ENCODE measurements at regions not wholly inside any gene's neighbourhood (a gene's known extent, or its start where the extent isn't known, plus 50 kb on each side); places are given as distances from the start of the nearest gene placed in this dataset.

DNA sequence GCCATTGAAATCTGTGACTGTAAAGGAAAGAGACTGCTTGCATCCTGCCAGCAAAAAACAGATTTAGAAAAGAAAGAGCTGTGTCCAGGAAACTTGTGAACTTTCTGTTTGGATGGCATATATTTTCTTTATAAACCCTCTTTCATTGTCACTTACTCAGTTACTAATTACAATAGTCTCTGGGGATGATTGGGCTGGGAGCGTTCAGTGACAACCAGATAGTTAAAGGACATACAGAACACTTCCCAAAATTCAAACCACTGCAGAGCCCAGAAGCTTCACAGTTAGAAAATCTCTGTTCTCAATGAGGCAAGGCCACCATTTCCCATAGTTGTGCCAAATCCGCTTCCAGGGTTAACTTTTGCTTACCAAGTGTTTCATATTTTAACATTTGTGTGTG lies 98.6 kb upstream of the TAB2 start:
- H3K4me3 ChIP-seq (ENCODE audit: low read depth, low read length) = no peak overlapping the region
- H3K27me3 ChIP-seq (ENCODE audit: insufficient read depth, low read depth, severe bottlenecking) = no peaks in the 10 kb centered on the region
- H3K36me3 ChIP-seq = no peaks in the 10 kb centered on the region
- no peaks in the 10 kb centered on the region for H3K9me3 ChIP-seq (ENCODE audit: severe bottlenecking)
- no peak overlapping the region for H3K27ac ChIP-seq
- DNase-seq = no peak
- TF ChIP-seq, protein P1, sequence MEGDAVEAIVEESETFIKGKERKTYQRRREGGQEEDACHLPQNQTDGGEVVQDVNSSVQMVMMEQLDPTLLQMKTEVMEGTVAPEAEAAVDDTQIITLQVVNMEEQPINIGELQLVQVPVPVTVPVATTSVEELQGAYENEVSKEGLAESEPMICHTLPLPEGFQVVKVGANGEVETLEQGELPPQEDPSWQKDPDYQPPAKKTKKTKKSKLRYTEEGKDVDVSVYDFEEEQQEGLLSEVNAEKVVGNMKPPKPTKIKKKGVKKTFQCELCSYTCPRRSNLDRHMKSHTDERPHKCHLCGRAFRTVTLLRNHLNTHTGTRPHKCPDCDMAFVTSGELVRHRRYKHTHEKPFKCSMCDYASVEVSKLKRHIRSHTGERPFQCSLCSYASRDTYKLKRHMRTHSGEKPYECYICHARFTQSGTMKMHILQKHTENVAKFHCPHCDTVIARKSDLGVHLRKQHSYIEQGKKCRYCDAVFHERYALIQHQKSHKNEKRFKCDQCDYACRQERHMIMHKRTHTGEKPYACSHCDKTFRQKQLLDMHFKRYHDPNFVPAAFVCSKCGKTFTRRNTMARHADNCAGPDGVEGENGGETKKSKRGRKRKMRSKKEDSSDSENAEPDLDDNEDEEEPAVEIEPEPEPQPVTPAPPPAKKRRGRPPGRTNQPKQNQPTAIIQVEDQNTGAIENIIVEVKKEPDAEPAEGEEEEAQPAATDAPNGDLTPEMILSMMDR (IDR thresholded peaks at IDR 0.05; ENCODE audit: low read depth, low read length) = no peak

DNA sequence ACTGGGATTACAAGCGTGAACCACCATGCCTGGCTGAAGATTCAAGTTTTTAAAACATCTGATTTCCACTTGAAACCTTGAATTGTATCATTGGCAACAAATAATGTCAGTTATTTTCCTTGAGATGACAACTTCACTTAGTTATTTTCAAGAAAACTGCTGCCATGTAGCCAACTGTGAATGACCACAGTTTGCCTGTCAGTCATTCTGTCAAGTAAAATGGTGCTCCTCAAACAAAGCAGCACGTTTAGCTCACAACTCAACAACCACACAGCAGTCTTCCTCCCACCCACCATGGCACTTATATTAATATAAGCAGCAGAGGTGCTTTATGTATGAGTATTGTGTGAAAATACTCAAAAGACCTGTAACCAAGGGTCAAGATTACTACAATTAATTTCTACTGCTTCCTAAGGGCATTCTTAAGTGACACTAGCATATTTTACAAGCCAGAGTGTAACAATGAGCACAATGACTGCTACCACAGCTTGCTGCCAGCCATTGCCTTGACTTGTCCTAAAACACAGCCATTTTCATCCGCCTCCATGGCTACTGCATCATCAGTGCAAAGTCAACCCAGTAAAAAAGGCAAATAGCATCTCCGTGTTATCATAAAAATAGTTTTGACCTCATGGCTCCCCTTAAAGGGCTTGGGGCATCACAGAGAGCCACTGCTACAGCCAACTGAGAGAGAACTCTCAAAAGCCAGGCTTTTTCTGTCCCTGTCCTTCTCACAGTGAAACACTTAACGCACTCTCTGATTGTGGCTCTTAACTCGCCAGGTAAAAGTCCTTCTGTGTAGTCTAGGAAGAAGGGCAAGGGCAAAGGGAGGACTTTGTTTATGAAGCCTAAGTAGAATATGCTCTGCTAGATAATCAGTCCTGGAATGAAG lies 96.4 kb upstream of the TAB2 start:
- no peaks in the 10 kb centered on the region for H3K36me3 ChIP-seq
- no peak for DNase-seq
- no peaks in the 10 kb centered on the region for H3K27me3 ChIP-seq (ENCODE audit: insufficient read depth, low read depth, severe bottlenecking)
- no peak overlapping the region for H3K27ac ChIP-seq
- H3K4me3 ChIP-seq (ENCODE audit: low read depth, low read length) = no peak overlapping the region
- no peaks in the 10 kb centered on the region for H3K9me3 ChIP-seq (ENCODE audit: severe bottlenecking)
- TF ChIP-seq, protein P1 (IDR thresholded peaks at IDR 0.05; ENCODE audit: low read depth, low read length) = no peak

DNA sequence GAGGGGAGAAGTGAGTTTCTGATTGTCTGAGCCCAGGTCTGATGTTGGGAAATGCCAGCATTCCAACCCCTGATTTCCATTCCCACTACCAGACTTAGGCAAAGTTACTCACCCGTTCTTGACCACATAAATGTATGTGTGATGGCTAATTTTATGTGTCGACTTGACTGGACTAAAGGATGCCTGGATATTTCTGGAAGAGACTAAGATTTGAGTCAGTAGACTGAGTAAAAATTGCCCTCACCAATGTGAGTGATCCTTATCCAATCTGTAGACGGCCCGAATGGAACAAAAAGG lies 95.8 kb upstream of the TAB2 start:
- Histone ChIP-seq H3K4me3 (ENCODE audit: low read depth, low read length) (no peak overlapping the region), H3K27ac (no peak overlapping the region)
- TF ChIP-seq, protein P1 (IDR thresholded peaks at IDR 0.05; ENCODE audit: low read depth, low read length) = no peak

DNA sequence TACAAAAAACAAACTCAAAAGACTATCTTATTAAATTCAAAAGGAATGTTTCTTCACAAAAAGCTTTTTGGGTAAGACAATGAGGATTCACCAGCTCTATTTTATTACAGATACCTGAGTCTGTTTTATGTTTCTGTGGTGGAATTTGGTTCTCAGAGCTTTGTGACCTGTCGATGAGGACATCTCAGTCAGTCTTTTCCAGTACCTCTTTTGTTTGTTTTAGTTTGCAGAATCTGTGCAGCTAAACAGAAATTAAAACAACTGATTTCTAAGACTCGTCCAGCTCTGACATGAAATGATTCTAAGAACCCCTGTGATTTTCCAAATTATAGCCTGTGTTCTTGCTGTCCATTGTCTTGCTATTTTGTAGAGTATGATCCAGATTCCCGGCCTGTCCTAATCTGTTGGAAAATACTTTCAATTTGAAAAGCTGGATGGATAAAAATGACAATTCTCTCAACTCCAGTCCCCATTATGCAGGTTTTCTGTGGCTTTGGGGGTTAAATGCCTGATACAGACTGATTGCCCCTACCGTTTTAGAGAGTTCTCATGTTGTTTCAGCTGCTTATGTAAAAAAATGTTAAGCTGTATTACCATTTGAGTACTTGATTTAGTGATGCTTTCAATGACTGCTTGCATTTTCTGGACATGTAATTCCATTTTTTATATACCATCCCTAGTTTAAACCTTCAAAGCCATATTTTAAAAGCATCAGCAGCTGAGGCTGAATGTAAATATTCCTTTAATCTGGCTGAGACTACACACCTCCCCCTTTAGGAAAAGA lies 94.2 kb upstream of the TAB2 start:
- Histone ChIP-seq H3K9me3 (ENCODE audit: severe bottlenecking) (no peaks in the 10 kb centered on the region), H3K36me3 (no peaks in the 10 kb centered on the region), H3K27ac (no peak overlapping the region), H3K27me3 (ENCODE audit: insufficient read depth, low read depth, severe bottlenecking) (no peaks in the 10 kb centered on the region), H3K4me3 (ENCODE audit: low read depth, low read length) (no peak overlapping the region)
- TF ChIP-seq, protein P1 (IDR thresholded peaks at IDR 0.05; ENCODE audit: low read depth, low read length) = no peak
- no peak for DNase-seq

More for the DNA sequence above, 95.8 kb upstream of the TAB2 start:
- Histone ChIP-seq H3K27me3 (ENCODE audit: insufficient read depth, low read depth, severe bottlenecking) (no peaks in the 10 kb centered on the region), H3K9me3 (ENCODE audit: severe bottlenecking) (no peaks in the 10 kb centered on the region), H3K36me3 (no peaks in the 10 kb centered on the region)
- DNase-seq = no peak

DNA sequence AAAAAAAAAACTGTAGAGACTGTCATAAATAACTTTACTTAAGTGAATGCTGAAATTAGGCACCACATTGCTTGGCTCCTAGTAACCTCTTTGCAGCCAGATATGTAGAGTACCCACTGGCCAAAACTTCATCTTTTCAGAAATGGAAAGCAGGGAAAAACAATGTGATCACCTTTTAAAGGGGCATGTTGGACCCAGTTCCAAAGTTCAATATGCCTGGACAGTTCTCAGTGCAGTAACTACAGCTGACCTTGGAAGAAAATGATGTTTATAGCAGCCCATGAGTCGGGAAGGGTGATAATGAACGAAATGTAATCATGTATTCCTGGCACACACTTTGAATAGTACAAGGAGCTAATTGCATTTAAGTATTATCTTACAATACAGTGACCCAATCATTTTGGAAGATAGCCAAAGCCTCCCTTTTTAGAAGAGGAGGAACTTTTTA lies 93.6 kb upstream of the TAB2 start:
- Histone ChIP-seq H3K36me3 (no peaks in the 10 kb centered on the region), H3K4me3 (ENCODE audit: low read depth, low read length) (no peak overlapping the region), H3K9me3 (ENCODE audit: severe bottlenecking) (no peaks in the 10 kb centered on the region), H3K27ac (no peak overlapping the region), H3K27me3 (ENCODE audit: insufficient read depth, low read depth, severe bottlenecking) (no peaks in the 10 kb centered on the region)
- TF ChIP-seq, protein P1 (IDR thresholded peaks at IDR 0.05; ENCODE audit: low read depth, low read length) = no peak
- DNase-seq = no peak

All from WERI-Rb-1 (cell line).